ENCODE measurements at regions not wholly inside any gene's neighbourhood (a gene's known extent, or its start where the extent isn't known, plus 50 kb on each side); places are given as distances from the start of the nearest gene placed in this dataset.

- no peak for ATAC-seq
- TF ChIP-seq RARB (CRISPR knock-in tag; IDR thresholded peaks at IDR 0.05) (no peak), TOX (CRISPR knock-in tag; IDR thresholded peaks at IDR 0.05; ENCODE audit: borderline replicate concordance) (no peak), PATZ1 (CRISPR knock-in tag; IDR thresholded peaks at IDR 0.05; ENCODE audit: borderline replicate concordance) (no peak), ZNF70 (CRISPR knock-in tag; IDR thresholded peaks at IDR 0.05) (no peak), CSRNP3 (CRISPR knock-in tag; IDR thresholded peaks at IDR 0.05) (no peak), CREB5 (CRISPR knock-in tag; IDR thresholded peaks at IDR 0.05; ENCODE audit: low read depth) (no peak), POU6F1 (CRISPR knock-in tag; IDR thresholded peaks at IDR 0.05; ENCODE audit: borderline replicate concordance, low read depth) (no peak), TCF4 (CRISPR knock-in tag; IDR thresholded peaks at IDR 0.05; ENCODE audit: borderline replicate concordance) (no peak), ZNF565 (CRISPR knock-in tag; conservative IDR thresholded peaks at IDR 0.05; ENCODE audit: low read depth) (no peak), TSHZ2 (CRISPR knock-in tag; IDR thresholded peaks at IDR 0.05) (no peak), ZC3H10 (CRISPR knock-in tag; IDR thresholded peaks at IDR 0.05) (no peak), SNAI2 (CRISPR knock-in tag; IDR thresholded peaks at IDR 0.05) (no peak), BACH2 (CRISPR knock-in tag; IDR thresholded peaks at IDR 0.05; ENCODE audit: borderline replicate concordance) (no peak), PPARA (CRISPR knock-in tag; IDR thresholded peaks at IDR 0.05; ENCODE audit: borderline replicate concordance) (no peak), ZFP30 (CRISPR knock-in tag; IDR thresholded peaks at IDR 0.05) (no peak), OSR1 (CRISPR knock-in tag; IDR thresholded peaks at IDR 0.05) (no peak), ISL1 (CRISPR knock-in tag; IDR thresholded peaks at IDR 0.05) (no peak), CSDC2 (CRISPR knock-in tag; IDR thresholded peaks at IDR 0.05) (no peak), GLIS3 (CRISPR knock-in tag; IDR thresholded peaks at IDR 0.05) (no peak), ZFP3 (CRISPR knock-in tag; IDR thresholded peaks at IDR 0.05) (no peak)
These were observed 402.5 kb upstream of the DDX18 start for GRCh38 chr2:117411983-117412382.

- TF ChIP-seq ARNTL (CRISPR knock-in tag; IDR thresholded peaks at IDR 0.05; ENCODE audit: borderline replicate concordance, low read depth) (no peak), PPARA (CRISPR knock-in tag; IDR thresholded peaks at IDR 0.05; ENCODE audit: borderline replicate concordance) (no peak), ZNF565 (CRISPR knock-in tag; conservative IDR thresholded peaks at IDR 0.05; ENCODE audit: low read depth) (no peak), ZNF70 (CRISPR knock-in tag; IDR thresholded peaks at IDR 0.05) (no peak), TOX (CRISPR knock-in tag; IDR thresholded peaks at IDR 0.05; ENCODE audit: borderline replicate concordance) (no peak), TSHZ2 (CRISPR knock-in tag; IDR thresholded peaks at IDR 0.05) (no peak), ZFP3 (CRISPR knock-in tag; IDR thresholded peaks at IDR 0.05) (no peak)
- no peak for ATAC-seq
These were observed 381.7 kb upstream of the DDX18 start for GRCh38 chr2:117432746-117433145.
